Endothelial cell (in vitro differentiated cells): ENCODE measurements at regions not wholly inside any gene's neighbourhood (a gene's known extent, or its start where the extent isn't known, plus 50 kb on each side); places are given as distances from the start of the nearest gene placed in this dataset.

ENCODE experiments used
- DNase-seq: peaks from one replicate; pipeline ENCODE4 v3.0.0; 2021; ENCODE audit warnings: low spot score
- H3K27ac Mint-ChIP-seq: one replicate; pipeline ENCODE4 v1.8.0; 2021; ENCODE audit warnings: mixed read lengths, inconsistent platforms; ENCODE audit not compliant: unreplicated experiment
- H3K27me3 Mint-ChIP-seq: one replicate; pipeline ENCODE4 v1.8.0; 2021; ENCODE audit warnings: mild to moderate bottlenecking, moderate library complexity, mixed read lengths, inconsistent platforms; ENCODE audit not compliant: unreplicated experiment
- H3K36me3 Mint-ChIP-seq: one replicate; pipeline ENCODE4 v1.8.0; 2021; ENCODE audit warnings: mild to moderate bottlenecking, low read depth, mixed read lengths, inconsistent platforms; ENCODE audit not compliant: unreplicated experiment
- H3K4me1 Mint-ChIP-seq: one replicate; pipeline ENCODE4 v1.8.0; 2021; ENCODE audit warnings: mild to moderate bottlenecking, mixed read lengths, inconsistent platforms; ENCODE audit not compliant: unreplicated experiment
- H3K4me3 Mint-ChIP-seq: one replicate; pipeline ENCODE4 v1.8.0; 2021; ENCODE audit warnings: mild to moderate bottlenecking, mixed read lengths, inconsistent platforms; ENCODE audit not compliant: unreplicated experiment
- H3K9me3 Mint-ChIP-seq: one replicate; pipeline ENCODE4 v1.8.0; 2021; ENCODE audit warnings: mixed read lengths, inconsistent platforms; ENCODE audit not compliant: unreplicated experiment
- TF ChIP-seq, protein P1 (sequence below): fragments of 200-600 bp; sonication (generic); IDR thresholded peaks from one replicate; pipeline ENCODE4 v1.5.0; 2021; ENCODE audit warnings: antibody characterized with exemption; ENCODE audit not compliant: unreplicated experiment

DNA sequence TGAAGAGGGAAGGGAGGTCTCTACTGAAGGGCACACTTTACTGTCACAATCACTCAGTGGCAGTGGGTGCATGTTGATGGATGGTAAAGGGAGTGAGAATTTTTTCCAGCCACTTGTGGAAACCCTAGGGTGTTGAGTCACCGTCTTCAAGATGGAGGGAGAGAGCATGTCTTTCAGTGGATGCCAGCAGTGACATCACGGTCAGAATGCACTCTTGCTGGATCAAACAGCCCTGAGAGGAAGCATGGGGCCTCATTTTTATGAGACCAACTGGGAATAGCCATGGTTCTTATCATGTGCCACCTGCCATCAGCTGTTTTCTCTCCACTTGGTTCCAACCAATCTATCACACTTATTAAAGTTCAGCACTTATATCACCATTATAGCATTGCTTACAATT, 182.5 kb downstream of the KCNRG start:
- no peak overlapping the region for H3K27ac Mint-ChIP-seq
- no peak overlapping the region for H3K4me3 Mint-ChIP-seq
- peaks cover 2% of the 10 kb centered on the region for H3K27me3 Mint-ChIP-seq
- no peaks in the 10 kb centered on the region for H3K9me3 Mint-ChIP-seq
- H3K36me3 Mint-ChIP-seq = no peaks in the 10 kb centered on the region
- peaks cover 8% of the 10 kb centered on the region for H3K4me1 Mint-ChIP-seq
- TF ChIP-seq, protein P1, sequence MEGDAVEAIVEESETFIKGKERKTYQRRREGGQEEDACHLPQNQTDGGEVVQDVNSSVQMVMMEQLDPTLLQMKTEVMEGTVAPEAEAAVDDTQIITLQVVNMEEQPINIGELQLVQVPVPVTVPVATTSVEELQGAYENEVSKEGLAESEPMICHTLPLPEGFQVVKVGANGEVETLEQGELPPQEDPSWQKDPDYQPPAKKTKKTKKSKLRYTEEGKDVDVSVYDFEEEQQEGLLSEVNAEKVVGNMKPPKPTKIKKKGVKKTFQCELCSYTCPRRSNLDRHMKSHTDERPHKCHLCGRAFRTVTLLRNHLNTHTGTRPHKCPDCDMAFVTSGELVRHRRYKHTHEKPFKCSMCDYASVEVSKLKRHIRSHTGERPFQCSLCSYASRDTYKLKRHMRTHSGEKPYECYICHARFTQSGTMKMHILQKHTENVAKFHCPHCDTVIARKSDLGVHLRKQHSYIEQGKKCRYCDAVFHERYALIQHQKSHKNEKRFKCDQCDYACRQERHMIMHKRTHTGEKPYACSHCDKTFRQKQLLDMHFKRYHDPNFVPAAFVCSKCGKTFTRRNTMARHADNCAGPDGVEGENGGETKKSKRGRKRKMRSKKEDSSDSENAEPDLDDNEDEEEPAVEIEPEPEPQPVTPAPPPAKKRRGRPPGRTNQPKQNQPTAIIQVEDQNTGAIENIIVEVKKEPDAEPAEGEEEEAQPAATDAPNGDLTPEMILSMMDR = no peak
- DNase-seq = no peak

DNA sequence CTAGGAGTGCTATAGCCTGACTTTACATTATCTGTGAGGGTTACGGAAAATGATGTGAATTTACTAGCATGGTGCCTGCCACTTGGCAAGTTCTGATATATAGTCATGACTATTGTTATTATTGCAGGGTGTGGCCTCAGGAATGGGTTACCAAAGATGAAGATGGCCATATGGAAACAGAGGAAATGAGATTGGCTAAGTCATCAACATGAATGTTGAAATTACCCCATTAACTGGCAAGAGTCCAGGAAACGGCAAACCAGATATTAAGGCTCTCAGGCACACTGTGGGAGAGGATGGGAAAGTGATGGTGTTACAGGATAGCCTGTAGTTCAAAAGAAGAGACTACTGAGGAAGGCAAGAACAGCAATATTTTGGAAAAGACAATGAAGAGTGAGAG, 183.3 kb downstream of the KCNRG start:
- Mint-ChIP-seq H3K36me3 (no peaks in the 10 kb centered on the region), H3K4me3 (no peak overlapping the region), H3K9me3 (no peaks in the 10 kb centered on the region), H3K27me3 (peaks cover 2% of the 10 kb centered on the region), H3K4me1 (peaks cover 8% of the 10 kb centered on the region), H3K27ac (no peak overlapping the region)
- DNase-seq = no peak
- TF ChIP-seq, protein P1 = no peak

GRCh38 chr13:50200569-50200968, 185.3 kb downstream of the KCNRG start:
- Mint-ChIP-seq H3K27ac (no peak overlapping the region), H3K36me3 (no peaks in the 10 kb centered on the region), H3K4me3 (no peak overlapping the region), H3K27me3 (peaks cover 2% of the 10 kb centered on the region), H3K4me1 (peaks cover 8% of the 10 kb centered on the region), H3K9me3 (no peaks in the 10 kb centered on the region)
- TF ChIP-seq, protein P1 = no peak
- DNase-seq = no peak

DNA sequence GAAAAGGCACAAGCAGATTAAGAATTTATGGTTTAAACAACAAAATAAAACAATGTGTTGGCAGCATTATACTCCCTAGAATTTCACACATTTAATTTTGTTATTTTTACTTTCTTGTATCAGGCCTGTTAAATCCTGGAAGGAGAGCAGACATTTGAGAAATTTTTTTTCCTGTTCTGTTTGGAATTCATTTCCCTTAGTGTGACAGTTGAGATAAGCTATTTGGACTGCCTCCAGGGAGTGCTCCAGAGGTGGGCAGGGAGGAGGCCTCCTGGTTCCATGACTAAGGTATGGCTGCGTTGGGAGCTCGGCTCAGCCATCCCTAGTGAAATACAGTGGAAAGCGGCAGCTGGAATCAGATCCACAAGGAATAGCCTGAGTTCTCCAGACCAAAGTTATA, 185.7 kb downstream of the KCNRG start:
- peaks cover 2% of the 10 kb centered on the region for H3K27me3 Mint-ChIP-seq
- TF ChIP-seq, protein P1 = no peak
- H3K9me3 Mint-ChIP-seq = no peaks in the 10 kb centered on the region
- DNase-seq = no peak
- no peak overlapping the region for H3K4me3 Mint-ChIP-seq
- H3K4me1 Mint-ChIP-seq = peaks cover 8% of the 10 kb centered on the region
- no peaks in the 10 kb centered on the region for H3K36me3 Mint-ChIP-seq
- no peak overlapping the region for H3K27ac Mint-ChIP-seq

DNA sequence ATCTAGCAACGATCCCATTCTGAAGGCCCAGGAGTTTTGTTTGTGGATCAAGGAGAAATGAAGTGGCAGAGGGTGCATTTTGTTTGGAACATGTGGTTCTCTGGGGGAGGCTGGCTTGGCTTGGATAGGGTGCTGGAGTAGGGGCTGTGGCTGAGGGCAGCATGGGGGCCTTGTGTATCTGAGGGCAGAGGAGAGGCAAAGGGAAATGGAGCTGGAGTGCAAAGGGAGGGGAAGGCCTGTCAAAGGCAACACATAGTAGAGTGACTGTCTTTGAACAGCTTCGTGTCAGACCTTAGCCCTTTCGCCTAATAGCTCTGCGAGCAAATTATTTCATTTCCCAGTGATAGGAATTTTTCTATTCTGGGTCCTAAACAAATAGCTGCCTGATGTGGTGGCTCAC, 187.2 kb downstream of the KCNRG start:
- Mint-ChIP-seq H3K4me3 (no peak overlapping the region), H3K36me3 (no peaks in the 10 kb centered on the region), H3K27ac (no peak overlapping the region), H3K9me3 (no peaks in the 10 kb centered on the region), H3K4me1 (peaks cover 8% of the 10 kb centered on the region), H3K27me3 (peaks cover 1% of the 10 kb centered on the region)
- DNase-seq = no peak
- TF ChIP-seq, protein P1 = no peak
